Mesothelial cell of epicardium (in vitro differentiated cells): ENCODE measurements at regions not wholly inside any gene's neighbourhood (a gene's known extent, or its start where the extent isn't known, plus 50 kb on each side); places are given as distances from the start of the nearest gene placed in this dataset.

Experiments
- DNase-seq, 2 experiments: peaks; one replicate each; pipeline ENCODE4 v3.0.0; 2021; ENCODE audit warnings: low spot score in 2 of 2; ENCODE audit not compliant: unreplicated experiment in 2 of 2
- H3K27ac Mint-ChIP-seq: 2 replicates; pipeline ENCODE4 v1.8.0; 2021; ENCODE audit warnings: mixed read lengths
- H3K27me3 Mint-ChIP-seq: 2 replicates; pipeline ENCODE4 v1.8.0; 2021; ENCODE audit warnings: low read depth, mixed read lengths
- H3K36me3 Mint-ChIP-seq: 2 replicates; pipeline ENCODE4 v1.8.0; 2021; ENCODE audit warnings: mixed read lengths
- H3K4me1 Mint-ChIP-seq: 2 replicates; pipeline ENCODE4 v1.8.0; 2021; ENCODE audit warnings: mixed read lengths
- H3K4me3 Mint-ChIP-seq: 2 replicates; pipeline ENCODE4 v1.8.0; 2021; ENCODE audit warnings: mild to moderate bottlenecking, moderate library complexity, mixed read lengths
- H3K9me3 Mint-ChIP-seq: 2 replicates; pipeline ENCODE4 v1.8.0; 2021; ENCODE audit warnings: mixed read lengths
- TF ChIP-seq, protein P1 (sequence below): fragments of 200-600 bp; sonication (generic); IDR thresholded peaks from one replicate; pipeline ENCODE4 v1.5.0; 2021; ENCODE audit warnings: antibody characterized with exemption; ENCODE audit not compliant: unreplicated experiment

DNA sequence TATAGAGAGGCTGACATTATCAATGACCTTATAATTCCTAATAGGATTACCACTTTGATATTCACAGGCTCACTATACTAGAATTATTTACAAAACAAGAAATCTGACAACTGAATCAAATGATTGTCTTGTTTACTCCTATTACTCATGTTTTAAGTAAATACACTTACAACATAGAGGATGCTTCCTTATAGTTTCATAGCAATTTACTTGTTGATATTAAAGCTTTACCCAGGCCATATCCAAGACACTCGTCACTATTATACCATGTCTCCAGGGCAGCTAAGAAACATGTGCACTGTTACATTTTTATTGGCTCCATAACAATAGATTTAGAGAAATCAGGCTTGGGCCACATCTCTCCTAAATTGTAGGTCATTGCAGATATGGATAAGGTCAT is 276.9 kb downstream of the HGF start:
- no peaks in the 10 kb centered on the region for H3K9me3 Mint-ChIP-seq
- no peaks in the 10 kb centered on the region for H3K27me3 Mint-ChIP-seq
- no peaks in the 10 kb centered on the region for H3K36me3 Mint-ChIP-seq
- TF ChIP-seq, protein P1, sequence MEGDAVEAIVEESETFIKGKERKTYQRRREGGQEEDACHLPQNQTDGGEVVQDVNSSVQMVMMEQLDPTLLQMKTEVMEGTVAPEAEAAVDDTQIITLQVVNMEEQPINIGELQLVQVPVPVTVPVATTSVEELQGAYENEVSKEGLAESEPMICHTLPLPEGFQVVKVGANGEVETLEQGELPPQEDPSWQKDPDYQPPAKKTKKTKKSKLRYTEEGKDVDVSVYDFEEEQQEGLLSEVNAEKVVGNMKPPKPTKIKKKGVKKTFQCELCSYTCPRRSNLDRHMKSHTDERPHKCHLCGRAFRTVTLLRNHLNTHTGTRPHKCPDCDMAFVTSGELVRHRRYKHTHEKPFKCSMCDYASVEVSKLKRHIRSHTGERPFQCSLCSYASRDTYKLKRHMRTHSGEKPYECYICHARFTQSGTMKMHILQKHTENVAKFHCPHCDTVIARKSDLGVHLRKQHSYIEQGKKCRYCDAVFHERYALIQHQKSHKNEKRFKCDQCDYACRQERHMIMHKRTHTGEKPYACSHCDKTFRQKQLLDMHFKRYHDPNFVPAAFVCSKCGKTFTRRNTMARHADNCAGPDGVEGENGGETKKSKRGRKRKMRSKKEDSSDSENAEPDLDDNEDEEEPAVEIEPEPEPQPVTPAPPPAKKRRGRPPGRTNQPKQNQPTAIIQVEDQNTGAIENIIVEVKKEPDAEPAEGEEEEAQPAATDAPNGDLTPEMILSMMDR, result no peak
- DNase-seq, result no peak
- no peak overlapping the region for H3K4me3 Mint-ChIP-seq
- H3K27ac Mint-ChIP-seq, result no peak overlapping the region
- H3K4me1 Mint-ChIP-seq, result peaks cover 9% of the 10 kb centered on the region

DNA sequence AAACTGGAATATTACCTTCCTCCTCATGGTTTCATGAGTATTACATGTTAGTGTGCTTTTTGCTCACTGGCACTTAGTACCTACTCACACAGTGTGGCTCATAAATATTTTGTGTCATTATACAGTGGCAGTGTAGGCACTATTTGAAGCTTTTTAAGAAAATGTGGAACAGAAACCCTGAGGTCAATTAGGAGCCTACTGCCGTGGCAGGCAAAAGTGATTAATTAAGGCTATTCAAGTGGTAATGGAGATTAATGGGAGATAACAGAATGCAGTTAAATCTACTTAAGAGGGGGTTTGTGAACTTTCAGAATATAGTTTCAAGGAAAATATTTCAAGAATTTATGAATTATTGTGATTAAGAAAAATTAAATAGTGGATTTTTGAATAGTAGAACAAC is 277.6 kb downstream of the HGF start:
- Mint-ChIP-seq H3K27ac (peak overlapping the region; percentile 60), H3K4me1 (peaks cover 9% of the 10 kb centered on the region), H3K36me3 (no peaks in the 10 kb centered on the region), H3K4me3 (no peak overlapping the region), H3K27me3 (no peaks in the 10 kb centered on the region), H3K9me3 (no peaks in the 10 kb centered on the region)
- TF ChIP-seq, protein P1, result no peak
- no peak for DNase-seq

DNA sequence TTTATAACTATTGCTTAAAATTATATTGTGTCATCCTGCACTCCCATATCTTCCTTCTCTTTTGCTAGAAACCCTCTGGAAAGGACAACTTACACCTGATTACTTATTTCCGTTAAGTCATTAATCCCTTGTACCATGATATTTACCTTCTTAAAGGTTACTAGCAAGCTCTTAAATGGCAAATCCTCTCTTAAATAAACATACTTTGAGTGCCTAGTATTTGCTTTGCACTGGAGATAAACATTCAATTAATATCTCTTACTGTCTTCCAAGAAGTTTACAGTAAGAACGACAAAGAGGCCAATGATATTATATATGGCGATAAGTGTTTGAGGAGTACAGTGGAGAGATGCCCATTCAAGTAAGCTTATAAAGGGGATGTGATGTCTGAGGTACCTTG is 278.3 kb downstream of the HGF start:
- H3K36me3 Mint-ChIP-seq, result no peaks in the 10 kb centered on the region

DNA sequence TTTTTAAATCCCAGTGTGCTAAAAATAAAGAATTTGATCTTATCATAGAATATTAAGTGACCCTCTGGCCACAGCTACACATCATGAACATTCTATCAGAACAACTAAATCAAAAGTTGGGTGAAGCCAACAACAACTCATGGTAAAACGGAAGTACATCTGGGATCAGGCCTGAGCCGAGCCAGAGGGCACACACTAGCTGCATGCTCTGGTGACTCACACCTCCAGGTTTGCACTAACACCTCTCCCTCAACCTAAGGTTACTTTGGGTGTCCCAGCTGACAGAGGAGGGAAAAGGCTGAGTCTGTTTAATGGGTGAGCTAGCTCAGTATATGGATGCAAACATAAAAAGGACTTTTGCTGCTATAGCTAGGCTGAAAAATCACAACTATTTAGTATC is 281.6 kb downstream of the HGF start:
- Mint-ChIP-seq H3K9me3 (no peaks in the 10 kb centered on the region), H3K27me3 (no peaks in the 10 kb centered on the region), H3K4me3 (no peak overlapping the region), H3K27ac (no peak overlapping the region), H3K4me1 (peaks cover 9% of the 10 kb centered on the region), H3K36me3 (no peaks in the 10 kb centered on the region)
- TF ChIP-seq, protein P1, result no peak
- no peak for DNase-seq

More for the DNA sequence above, 278.3 kb downstream of the HGF start:
- no peak for DNase-seq
- H3K4me1 Mint-ChIP-seq, result peaks cover 9% of the 10 kb centered on the region
- peak overlapping the region; percentile 50 for H3K27ac Mint-ChIP-seq
- H3K27me3 Mint-ChIP-seq, result no peaks in the 10 kb centered on the region
- no peak overlapping the region for H3K4me3 Mint-ChIP-seq
- TF ChIP-seq, protein P1, result no peak
- no peaks in the 10 kb centered on the region for H3K9me3 Mint-ChIP-seq

DNA sequence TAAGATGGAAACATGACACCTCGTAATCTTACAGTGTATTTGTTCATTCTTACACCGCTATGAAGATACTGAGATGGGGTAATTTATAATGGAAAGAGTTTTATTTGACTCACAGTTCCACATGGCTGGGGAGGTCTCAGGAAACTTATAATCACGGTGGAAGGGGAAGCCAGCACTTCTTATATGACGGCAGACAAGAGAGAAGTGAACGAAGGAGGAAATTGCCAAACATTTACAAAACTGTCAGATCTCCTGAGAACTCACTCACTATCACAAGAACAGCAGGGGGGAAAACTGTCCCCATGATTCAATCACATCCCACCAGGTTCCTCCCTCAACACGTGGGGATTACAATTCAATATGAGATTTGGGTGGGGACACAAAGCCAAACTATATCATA is 282.3 kb downstream of the HGF start:
- Mint-ChIP-seq H3K27me3 (no peaks in the 10 kb centered on the region), H3K9me3 (no peaks in the 10 kb centered on the region), H3K4me1 (peaks cover 10% of the 10 kb centered on the region), H3K27ac (no peak overlapping the region), H3K36me3 (no peaks in the 10 kb centered on the region), H3K4me3 (no peak overlapping the region)
- TF ChIP-seq, protein P1, result no peak
- no peak for DNase-seq

DNA sequence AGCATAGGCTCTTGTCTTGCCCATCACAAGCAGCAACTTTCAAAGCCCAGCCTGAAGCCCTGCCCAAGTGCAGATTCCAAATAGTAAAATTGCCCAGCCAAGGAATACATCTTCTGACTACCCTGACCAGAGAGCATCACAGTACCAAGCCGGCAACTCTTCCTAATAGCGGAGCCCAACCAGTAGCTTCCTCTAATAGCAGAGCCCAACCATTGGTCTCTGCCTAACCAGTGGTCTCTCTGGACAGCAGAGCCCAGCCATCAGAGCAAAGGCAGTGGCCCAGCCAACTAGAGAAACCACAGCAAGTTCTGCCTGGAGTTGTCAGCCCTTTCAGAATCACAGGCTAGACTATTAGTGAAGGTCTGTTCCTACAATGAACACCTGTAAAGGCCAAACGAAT is 285.6 kb downstream of the HGF start:
- Mint-ChIP-seq H3K36me3 (peaks cover 3% of the 10 kb centered on the region), H3K4me1 (peaks cover 3% of the 10 kb centered on the region), H3K27ac (no peak overlapping the region), H3K4me3 (no peak overlapping the region), H3K9me3 (peaks cover 6% of the 10 kb centered on the region), H3K27me3 (no peaks in the 10 kb centered on the region)
- TF ChIP-seq, protein P1, result no peak
- DNase-seq, result no peak
